ENCODE measurements at regions not wholly inside any gene's neighbourhood (a gene's known extent, or its start where the extent isn't known, plus 50 kb on each side); places are given as distances from the start of the nearest gene placed in this dataset.
"Not testable (repeated sequence)": the region's sequence is repeated elsewhere in the genome, so short reads cannot be mapped to it uniquely, and the experiment has no call there.

DNA sequence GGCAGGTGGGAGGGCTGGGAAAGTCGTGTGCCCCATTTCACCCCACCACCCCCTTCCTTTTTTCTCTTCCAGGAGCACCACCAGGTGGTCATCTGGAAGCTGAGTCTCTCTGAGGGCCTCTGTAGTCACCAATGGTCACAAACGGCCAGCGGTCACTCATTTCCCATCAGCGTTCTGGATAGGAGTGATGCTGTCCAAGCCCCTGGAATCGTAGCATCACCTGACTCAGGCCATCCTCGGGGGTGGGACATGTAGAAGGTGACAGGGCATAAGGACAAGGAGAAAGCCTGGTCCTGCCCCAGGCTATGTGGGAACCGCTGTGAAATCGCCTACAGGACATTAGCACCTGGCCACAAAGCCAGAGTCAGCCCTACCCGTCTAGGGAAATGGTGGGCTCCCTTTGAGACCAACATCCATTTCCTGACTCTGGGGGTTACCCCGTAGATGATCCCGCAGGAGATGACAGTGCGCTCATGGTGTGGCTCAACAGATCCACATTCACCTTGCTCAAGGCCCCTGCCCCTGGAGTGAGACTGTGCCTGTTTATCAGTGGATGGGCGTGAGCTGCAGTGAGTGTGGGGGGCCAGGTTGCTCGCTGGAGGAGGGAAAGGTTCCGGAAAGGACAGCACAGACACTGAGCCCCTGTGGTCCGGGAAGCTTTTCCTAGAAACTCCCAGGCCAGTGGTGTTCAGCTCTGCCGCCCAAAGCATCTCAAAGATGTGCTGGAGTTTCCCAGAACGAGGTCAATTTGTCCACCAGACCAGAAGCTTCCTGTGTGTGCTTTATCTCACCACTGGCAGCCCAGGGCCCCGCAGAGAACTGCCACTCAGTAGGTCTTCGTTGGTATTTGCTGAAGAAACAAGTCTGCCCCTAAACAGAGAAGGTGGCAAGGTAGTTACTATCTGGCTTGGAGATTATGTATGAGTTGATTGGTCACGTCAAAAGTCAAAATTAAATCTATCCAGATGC lies 61.1 kb upstream of the UNC5A start:
- DNase-seq = no peak

GRCh38 chr5:176750144-176750543 lies 60.2 kb upstream of the UNC5A start:
- DNase-seq = no peak

GRCh38 chr5:176754376-176754973 lies 55.9 kb upstream of the UNC5A start:
- no peak for DNase-seq

DNA sequence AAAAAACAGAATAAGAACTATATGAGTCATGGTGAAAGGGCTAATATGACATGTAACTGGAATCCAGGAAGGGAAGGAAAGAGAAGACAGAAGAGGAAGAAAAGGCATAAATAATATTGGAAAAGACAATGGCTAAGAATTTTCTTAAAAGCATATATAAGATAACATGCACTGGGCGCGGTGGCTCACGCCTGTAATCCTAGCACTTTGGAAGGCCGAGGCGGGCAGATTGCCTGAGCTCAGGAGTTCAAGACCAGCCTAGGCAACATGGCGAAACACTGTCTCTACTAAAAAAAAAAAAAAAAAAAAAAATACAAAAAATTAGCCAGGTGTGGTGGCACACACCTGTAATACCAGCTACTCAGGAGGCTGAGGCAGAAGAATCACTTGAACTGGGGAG lies 54.8 kb upstream of the UNC5A start:
- DNase-seq = not testable (repeated sequence)

GRCh38 chr5:176757569-176757968 lies 52.8 kb upstream of the UNC5A start:
- DNase-seq = not testable (repeated sequence)

All from NCI-H2171 treated with DMSO at 0.1 percent for 48 hours (cell line).